ENCODE measurements at regions not wholly inside any gene's neighbourhood (a gene's known extent, or its start where the extent isn't known, plus 50 kb on each side); places are given as distances from the start of the nearest gene placed in this dataset.

DNA sequence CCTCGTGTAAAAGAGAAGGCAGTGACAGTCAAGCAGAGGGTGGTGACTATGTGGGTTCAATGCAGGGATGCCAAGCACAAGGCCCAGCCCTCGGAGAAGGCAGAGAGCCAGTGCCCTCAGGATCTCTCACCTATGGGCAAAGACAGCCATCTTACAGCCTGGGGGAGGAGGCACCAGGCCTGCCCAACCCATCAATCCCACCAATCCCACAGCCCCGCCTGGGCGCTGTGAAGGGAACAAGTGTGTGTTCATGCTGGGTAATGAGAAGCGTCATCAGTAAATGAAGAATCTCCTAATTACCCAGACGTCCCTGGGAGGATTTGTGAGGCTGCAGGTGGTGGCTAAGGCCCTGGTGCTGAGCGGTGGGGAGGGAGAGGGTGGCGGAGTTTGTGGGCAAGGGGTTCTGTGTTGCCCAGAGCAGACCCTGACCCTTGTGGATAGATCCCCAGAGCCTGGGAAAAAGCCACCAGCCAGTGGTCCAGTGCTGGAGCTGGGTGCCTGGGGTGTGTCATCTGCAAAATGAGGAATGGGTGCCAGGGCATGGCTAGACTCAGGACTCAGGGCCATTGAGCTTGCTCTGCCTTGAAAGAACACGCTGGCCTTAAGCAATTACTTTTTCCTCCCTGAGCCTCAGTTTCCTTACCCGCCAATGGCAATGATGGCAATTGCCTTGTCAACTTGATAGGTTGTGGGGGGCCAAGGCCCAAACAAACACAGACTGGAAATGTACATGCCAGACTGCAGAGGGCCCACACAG is 128.1 kb upstream of the UNC5B start:
- intact Hi-C loops (cut with DNase I; ENCODE audit: low total_unique reads), result no loop called here
- DNase-seq, result peak in 1 of 2 donors; percentile 51
- Histone ChIP-seq H3K9me3 (no peaks in the 10 kb centered on the region), H3K4me1 (peaks cover 0 to 22% (median 1%) of the 10 kb centered on the region in 4 donors), H3K4me3 (no peak overlapping the region), H3K36me3 (no peaks in the 10 kb centered on the region), H3K27ac (no peak overlapping the region), H3K27me3 (no peaks in the 10 kb centered on the region)
- TF ChIP-seq, protein P1, sequence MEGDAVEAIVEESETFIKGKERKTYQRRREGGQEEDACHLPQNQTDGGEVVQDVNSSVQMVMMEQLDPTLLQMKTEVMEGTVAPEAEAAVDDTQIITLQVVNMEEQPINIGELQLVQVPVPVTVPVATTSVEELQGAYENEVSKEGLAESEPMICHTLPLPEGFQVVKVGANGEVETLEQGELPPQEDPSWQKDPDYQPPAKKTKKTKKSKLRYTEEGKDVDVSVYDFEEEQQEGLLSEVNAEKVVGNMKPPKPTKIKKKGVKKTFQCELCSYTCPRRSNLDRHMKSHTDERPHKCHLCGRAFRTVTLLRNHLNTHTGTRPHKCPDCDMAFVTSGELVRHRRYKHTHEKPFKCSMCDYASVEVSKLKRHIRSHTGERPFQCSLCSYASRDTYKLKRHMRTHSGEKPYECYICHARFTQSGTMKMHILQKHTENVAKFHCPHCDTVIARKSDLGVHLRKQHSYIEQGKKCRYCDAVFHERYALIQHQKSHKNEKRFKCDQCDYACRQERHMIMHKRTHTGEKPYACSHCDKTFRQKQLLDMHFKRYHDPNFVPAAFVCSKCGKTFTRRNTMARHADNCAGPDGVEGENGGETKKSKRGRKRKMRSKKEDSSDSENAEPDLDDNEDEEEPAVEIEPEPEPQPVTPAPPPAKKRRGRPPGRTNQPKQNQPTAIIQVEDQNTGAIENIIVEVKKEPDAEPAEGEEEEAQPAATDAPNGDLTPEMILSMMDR (IDR thresholded peaks at IDR 0.05), result no peak

DNA sequence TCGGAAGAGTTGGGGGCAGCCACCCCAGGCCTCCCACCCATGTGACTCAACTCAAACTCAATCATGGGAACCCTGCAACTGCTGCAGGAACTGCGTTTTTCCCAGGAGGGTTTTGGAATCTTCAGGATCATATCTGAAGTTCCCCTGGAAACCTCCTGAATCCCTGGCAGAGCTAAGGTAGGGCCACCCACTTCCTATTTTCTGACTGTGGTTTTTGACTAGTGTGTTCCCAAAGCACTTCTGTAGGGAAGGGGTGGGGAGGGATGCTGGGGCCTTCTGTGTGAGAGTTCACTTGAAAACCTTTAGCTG is 127.6 kb upstream of the UNC5B start:
- H3K4me1 ChIP-seq, result peaks cover 0 to 22% (median 1%) of the 10 kb centered on the region in 4 donors
- intact Hi-C loops (cut with DNase I; ENCODE audit: low total_unique reads), result no loop called here
- TF ChIP-seq, protein P1 (IDR thresholded peaks at IDR 0.05), result no peak
- H3K9me3 ChIP-seq, result no peaks in the 10 kb centered on the region
- H3K4me3 ChIP-seq, result no peak overlapping the region
- no peaks in the 10 kb centered on the region for H3K27me3 ChIP-seq
- H3K36me3 ChIP-seq, result no peaks in the 10 kb centered on the region
- H3K27ac ChIP-seq, result no peak overlapping the region
- peak in 1 of 2 donors; percentile 24 for DNase-seq

DNA sequence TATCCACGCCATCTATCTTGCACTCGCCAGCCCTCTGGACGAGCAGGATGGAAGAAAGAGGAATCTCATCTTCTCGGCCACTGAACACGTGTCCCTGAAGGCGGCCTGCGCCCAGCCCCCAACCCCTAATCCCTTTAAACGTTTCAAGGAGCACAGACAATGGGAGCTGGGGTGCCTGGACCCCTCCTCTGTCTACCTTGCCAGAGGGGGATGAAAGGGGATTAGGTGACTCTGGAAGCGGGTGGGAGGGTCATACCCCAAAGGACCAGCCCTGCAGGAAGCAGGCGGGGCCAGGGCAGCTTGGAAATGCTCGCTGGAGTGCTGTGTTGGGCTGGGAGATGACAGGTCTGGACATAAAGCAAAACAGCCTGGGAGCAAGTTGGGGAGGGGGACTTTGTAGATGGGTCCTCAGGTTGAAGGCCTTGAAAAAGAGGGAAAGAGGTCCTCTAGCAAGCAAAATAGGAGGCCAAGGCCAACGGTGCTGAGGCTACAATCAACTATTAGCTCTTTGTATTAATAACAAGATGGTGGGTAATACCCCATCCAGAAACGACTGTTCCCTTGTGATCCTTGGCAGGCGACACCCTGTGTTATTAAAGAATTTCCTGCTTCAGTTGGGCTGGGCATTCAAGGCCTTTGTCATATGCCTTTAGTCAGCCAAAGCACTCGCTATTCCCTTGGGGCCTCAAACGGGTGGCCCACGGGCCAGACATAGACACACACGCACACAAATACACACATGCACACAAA is 126.5 kb upstream of the UNC5B start:
- intact Hi-C loops (cut with DNase I; ENCODE audit: low total_unique reads), result no loop called here
- DNase-seq, result peak in 1 of 2 donors; percentile 48
- Histone ChIP-seq H3K4me1 (peaks cover 0 to 22% (median 1%) of the 10 kb centered on the region in 4 donors), H3K36me3 (no peaks in the 10 kb centered on the region), H3K9me3 (no peaks in the 10 kb centered on the region), H3K27me3 (no peaks in the 10 kb centered on the region), H3K27ac (no peak overlapping the region), H3K4me3 (no peak overlapping the region)
- TF ChIP-seq, protein P1 (IDR thresholded peaks at IDR 0.05), result no peak

DNA sequence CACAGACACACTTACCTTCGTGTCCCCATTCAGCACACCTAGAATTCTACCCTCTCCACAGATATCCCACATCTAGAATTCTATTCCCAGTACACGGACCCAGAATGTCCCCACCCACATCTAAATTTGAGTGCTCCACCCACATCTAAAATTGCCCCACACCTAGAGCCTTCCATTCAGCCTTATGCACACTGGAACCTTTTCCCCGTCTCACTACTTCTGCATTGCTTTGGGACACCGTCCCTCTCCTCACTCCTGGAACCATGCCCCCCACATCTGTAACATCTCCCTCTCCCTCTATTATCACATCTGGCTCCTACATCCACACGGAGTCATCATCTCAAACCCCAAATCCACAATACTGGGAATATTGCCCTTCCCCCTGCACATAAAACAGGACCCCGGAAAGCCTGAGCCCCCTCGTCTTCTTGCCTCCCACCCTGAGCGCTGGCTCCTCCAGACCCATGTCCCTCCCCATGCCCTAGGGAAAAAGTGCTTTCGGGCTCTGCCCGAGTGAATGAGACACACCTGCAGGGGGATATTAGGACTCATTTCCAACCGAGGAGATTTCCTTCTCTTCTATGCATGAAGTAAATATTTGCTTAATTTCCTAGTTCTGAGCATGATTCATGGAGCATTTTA is 125.8 kb upstream of the UNC5B start:
- Histone ChIP-seq H3K9me3 (no peaks in the 10 kb centered on the region), H3K4me3 (no peak overlapping the region), H3K4me1 (peaks cover 0 to 22% (median 1%) of the 10 kb centered on the region in 4 donors), H3K36me3 (no peaks in the 10 kb centered on the region), H3K27ac (no peak overlapping the region), H3K27me3 (no peaks in the 10 kb centered on the region)
- intact Hi-C loops (cut with DNase I; ENCODE audit: low total_unique reads), result no loop called here
- TF ChIP-seq, protein P1 (IDR thresholded peaks at IDR 0.05), result no peak
- DNase-seq, result peak in 1 of 2 donors; percentile 37

DNA sequence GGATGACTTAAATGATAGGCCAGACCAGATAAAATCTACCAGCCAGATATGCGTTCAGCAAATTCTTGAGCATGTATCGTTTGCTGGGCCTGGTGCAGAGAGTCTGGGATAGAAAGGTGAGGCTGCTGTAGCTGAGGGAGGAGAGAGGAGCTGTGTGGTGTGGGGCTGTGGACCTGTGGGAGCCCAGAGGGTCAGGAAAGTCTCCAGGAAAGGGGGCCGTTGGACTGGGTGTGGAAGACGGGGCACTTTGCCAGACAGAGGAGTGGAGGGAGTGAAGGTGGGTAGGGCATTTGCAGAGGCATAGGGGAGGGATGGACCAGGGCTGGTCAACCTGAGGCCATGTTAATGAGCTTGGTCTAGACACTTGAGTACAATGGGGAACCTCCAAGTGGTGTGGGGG is 124.7 kb upstream of the UNC5B start:
- TF ChIP-seq, protein P1 (IDR thresholded peaks at IDR 0.05), result no peak
- Histone ChIP-seq H3K4me3 (no peak overlapping the region), H3K9me3 (no peaks in the 10 kb centered on the region), H3K27me3 (no peaks in the 10 kb centered on the region), H3K36me3 (no peaks in the 10 kb centered on the region), H3K4me1 (peaks cover 0 to 31% (median 5%) of the 10 kb centered on the region in 4 donors), H3K27ac (peak overlapping the region in 1 of 2 donors; percentile 49)
- DNase-seq, result peak in 1 of 2 donors; percentile 33
- intact Hi-C loops (cut with DNase I; ENCODE audit: low total_unique reads), result no loop called here
